ENCODE measurements at regions not wholly inside any gene's neighbourhood (a gene's known extent, or its start where the extent isn't known, plus 50 kb on each side); places are given as distances from the start of the nearest gene placed in this dataset.

DNA sequence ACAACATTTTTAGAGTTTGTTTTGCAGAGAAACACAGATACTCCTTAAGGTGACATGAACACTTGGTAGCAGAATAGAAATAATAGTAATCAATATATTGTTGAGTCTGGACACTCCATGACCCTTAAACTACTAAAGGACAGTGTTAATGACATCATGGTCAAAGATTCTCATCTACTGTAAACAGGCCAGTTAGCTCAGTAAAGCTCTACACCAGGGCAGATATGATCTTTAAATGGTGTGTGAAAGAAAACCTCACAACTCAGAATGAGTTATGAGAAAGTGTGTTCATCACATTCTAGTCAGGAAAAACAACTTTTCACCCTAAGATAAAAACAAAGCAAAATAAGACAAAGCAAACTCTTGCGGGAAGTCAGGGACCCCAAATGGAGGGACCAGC is 58.1 kb upstream of the ADAMTS5 start:
- Histone ChIP-seq H3K4me3 (no peak overlapping the region), H3K27me3 (ENCODE audit: control insufficient read depth in 3 of 3, insufficient read depth in 3 of 3, low read length in 2 of 3) (no peaks in the 10 kb centered on the region), H3K4me1 (ENCODE audit: control insufficient read depth in 5 of 5, insufficient read depth in 5 of 5, low read length in 5 of 5) (peaks cover 0 to 5% (median 0%) of the 10 kb centered on the region in 5 donors), H3K9me3 (ENCODE audit: control insufficient read depth in 4 of 4, insufficient read depth in 3 of 4, low read length in 3 of 4) (no peaks in the 10 kb centered on the region), H3K36me3 (ENCODE audit: control insufficient read depth in 4 of 4, insufficient read depth in 4 of 4, low read length in 4 of 4) (no peaks in the 10 kb centered on the region), H3K27ac (ENCODE audit: low read depth in 1 of 2, low read length in 1 of 2) (no peak overlapping the region), H3K9ac (ENCODE audit: insufficient read depth in 1 of 2, low read length in 2 of 2) (no peak overlapping the region)
- ATAC-seq (ENCODE audit: insufficient read depth, low FRiP score) (no peak), DNase-seq (no peak)
- 80 to 89% methylated on average over 1 of the region's 1 CpG for WGBS, 2 donors
- TF ChIP-seq CTCF (IDR thresholded peaks at IDR 0.05; ENCODE audit: control extremely low read depth, extremely low read depth), result no peak

GRCh38 chr21:27024301-27024700 is 57.4 kb upstream of the ADAMTS5 start:
- DNase-seq, result peak in 2 of 3 donors; percentile 16 to 34
- Histone ChIP-seq H3K9ac (ENCODE audit: insufficient read depth in 1 of 2, low read length in 2 of 2) (no peak overlapping the region), H3K27ac (ENCODE audit: low read depth in 1 of 2, low read length in 1 of 2) (no peak overlapping the region), H3K36me3 (ENCODE audit: control insufficient read depth in 4 of 4, insufficient read depth in 4 of 4, low read length in 4 of 4) (no peaks in the 10 kb centered on the region), H3K4me3 (no peak overlapping the region), H3K9me3 (ENCODE audit: control insufficient read depth in 4 of 4, insufficient read depth in 3 of 4, low read length in 3 of 4) (no peaks in the 10 kb centered on the region), H3K4me1 (ENCODE audit: control insufficient read depth in 5 of 5, insufficient read depth in 5 of 5, low read length in 5 of 5) (peaks cover 0 to 5% (median 0%) of the 10 kb centered on the region in 5 donors), H3K27me3 (ENCODE audit: control insufficient read depth in 3 of 3, insufficient read depth in 3 of 3, low read length in 2 of 3) (no peaks in the 10 kb centered on the region)
- 44 to 46% methylated on average over 1 of the region's 1 CpG for WGBS, 2 donors
- no peak for ATAC-seq (ENCODE audit: insufficient read depth, low FRiP score)
- TF ChIP-seq CTCF (IDR thresholded peaks at IDR 0.05; ENCODE audit: control extremely low read depth, extremely low read depth), result no peak

DNA sequence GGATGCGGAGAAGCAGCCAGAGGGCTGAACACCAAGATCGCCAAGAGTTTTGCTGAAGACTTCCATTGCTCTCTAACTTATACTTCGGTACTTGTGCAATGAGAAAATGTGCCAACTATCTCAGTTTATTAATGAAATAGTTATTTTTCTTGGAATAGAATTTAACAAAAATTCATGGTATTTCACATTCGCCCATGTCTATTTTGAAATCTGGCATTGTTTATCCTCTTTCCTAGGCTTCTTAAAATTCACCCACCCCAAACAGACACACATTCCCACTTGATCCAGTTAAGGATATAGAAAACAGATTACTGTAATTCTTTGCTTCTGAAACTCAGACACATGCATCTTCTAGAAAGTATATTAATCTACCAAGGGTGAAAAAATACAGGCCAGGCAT is 56.3 kb upstream of the ADAMTS5 start:
- no peak for ATAC-seq (ENCODE audit: insufficient read depth, low FRiP score)
- TF ChIP-seq CTCF (IDR thresholded peaks at IDR 0.05; ENCODE audit: control extremely low read depth, extremely low read depth), result no peak
- Histone ChIP-seq H3K4me1 (ENCODE audit: control insufficient read depth in 5 of 5, insufficient read depth in 5 of 5, low read length in 5 of 5) (peaks cover 0 to 5% (median 0%) of the 10 kb centered on the region in 5 donors), H3K9ac (ENCODE audit: insufficient read depth in 1 of 2, low read length in 2 of 2) (no peak overlapping the region), H3K27me3 (ENCODE audit: control insufficient read depth in 3 of 3, insufficient read depth in 3 of 3, low read length in 2 of 3) (no peaks in the 10 kb centered on the region), H3K27ac (ENCODE audit: low read depth in 1 of 2, low read length in 1 of 2) (no peak overlapping the region), H3K9me3 (ENCODE audit: control insufficient read depth in 4 of 4, insufficient read depth in 3 of 4, low read length in 3 of 4) (no peaks in the 10 kb centered on the region), H3K36me3 (ENCODE audit: control insufficient read depth in 4 of 4, insufficient read depth in 4 of 4, low read length in 4 of 4) (no peaks in the 10 kb centered on the region), H3K4me3 (no peak overlapping the region)
- peak in 1 of 3 donors; percentile 22 for DNase-seq
- 84 to 86% methylated on average over 4 of the region's 4 CpGs for WGBS, 2 donors

DNA sequence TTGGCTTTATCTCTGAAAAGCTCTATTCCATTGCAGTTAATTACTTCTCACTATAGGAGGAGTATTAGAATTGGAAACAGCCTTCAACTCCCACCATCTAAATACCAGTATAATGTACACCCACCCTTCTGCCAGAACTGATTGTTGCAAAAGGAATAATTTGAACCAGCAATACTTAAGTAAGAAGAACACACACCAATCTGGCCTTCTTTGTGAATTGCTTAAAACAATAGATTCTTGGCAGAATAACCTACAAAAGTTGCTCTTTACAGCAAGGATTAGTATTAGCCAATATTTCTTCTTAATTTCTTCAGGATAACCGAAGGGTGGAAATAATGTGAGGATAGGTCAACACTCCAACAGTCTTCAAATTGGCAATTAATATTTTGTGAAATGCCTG is 54.9 kb upstream of the ADAMTS5 start:
- H3K4me3 ChIP-seq, result no peak overlapping the region
- ATAC-seq (ENCODE audit: insufficient read depth, low FRiP score), result no peak
- H3K27me3 ChIP-seq (ENCODE audit: control insufficient read depth in 3 of 3, insufficient read depth in 3 of 3, low read length in 2 of 3), result no peaks in the 10 kb centered on the region
- H3K27ac ChIP-seq (ENCODE audit: low read depth in 1 of 2, low read length in 1 of 2), result no peak overlapping the region
- WGBS, 2 donors, result 82 to 84% methylated on average over 1 of the region's 1 CpG
- H3K4me1 ChIP-seq (ENCODE audit: control insufficient read depth in 5 of 5, insufficient read depth in 5 of 5, low read length in 5 of 5), result peaks cover 0 to 5% (median 0%) of the 10 kb centered on the region in 5 donors
- H3K9me3 ChIP-seq (ENCODE audit: control insufficient read depth in 4 of 4, insufficient read depth in 3 of 4, low read length in 3 of 4), result no peaks in the 10 kb centered on the region
- DNase-seq, result peak in 1 of 3 donors; percentile 11
- no peaks in the 10 kb centered on the region for H3K36me3 ChIP-seq (ENCODE audit: control insufficient read depth in 4 of 4, insufficient read depth in 4 of 4, low read length in 4 of 4)
- no peak for TF ChIP-seq CTCF (IDR thresholded peaks at IDR 0.05; ENCODE audit: control extremely low read depth, extremely low read depth)
- no peak overlapping the region for H3K9ac ChIP-seq (ENCODE audit: insufficient read depth in 1 of 2, low read length in 2 of 2)

All from lung (tissue), 11 donors.